ENCODE measurements at regions not wholly inside any gene's neighbourhood (a gene's known extent, or its start where the extent isn't known, plus 50 kb on each side); places are given as distances from the start of the nearest gene placed in this dataset.

DNA sequence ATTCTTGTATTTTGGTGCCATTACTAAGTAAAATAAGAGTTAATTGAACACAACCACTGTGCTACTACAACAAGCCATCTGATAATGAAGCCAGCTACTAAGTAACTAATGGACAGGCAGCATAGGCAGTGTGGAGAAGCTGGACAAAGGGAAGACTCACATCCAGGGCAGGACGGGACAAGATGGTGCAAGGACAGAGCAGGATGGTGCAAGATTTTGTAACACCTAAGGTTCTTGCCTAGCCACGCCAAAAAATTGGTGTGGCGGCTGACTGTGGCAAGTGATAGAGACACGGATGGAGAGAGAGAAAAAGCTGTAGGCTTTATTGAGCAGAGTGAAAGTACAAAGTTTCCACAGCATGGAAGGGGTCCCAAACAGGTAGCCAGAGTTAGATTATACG is 114.0 kb upstream of the VANGL1 start:
- no peaks in the 10 kb centered on the region for H3K4me1 ChIP-seq (ENCODE audit: low read length)
- no peaks in the 10 kb centered on the region for H3K36me3 ChIP-seq (replicated peaks; ENCODE audit: low read depth, low read length)
- no peaks in the 10 kb centered on the region for H3K9me3 ChIP-seq (ENCODE audit: insufficient read depth, low read length)
- TF ChIP-seq CTCF (IDR thresholded peaks at IDR 0.05; ENCODE audit: low read depth, low read length) (no peak), EZH2phosphoT487 (IDR thresholded peaks at IDR 0.05; ENCODE audit: low read depth) (no peak)
- H3K9ac ChIP-seq (ENCODE audit: low read length): no peak overlapping the region
- H3K79me2 ChIP-seq (ENCODE audit: low read length): no peaks in the 10 kb centered on the region
- no peak overlapping the region for H3K4me3 ChIP-seq (ENCODE audit: low read length)
- H4K20me1 ChIP-seq (ENCODE audit: insufficient read depth, low read length): no peaks in the 10 kb centered on the region
- H3K27me3 ChIP-seq (ENCODE audit: low read depth, low read length): no peaks in the 10 kb centered on the region
- no peak overlapping the region for H3K27ac ChIP-seq (ENCODE audit: low read length)
- no peak overlapping the region for H3K4me2 ChIP-seq (ENCODE audit: low read length)
- no peak overlapping the region for H2AFZ ChIP-seq (ENCODE audit: low read depth, low read length)

DNA sequence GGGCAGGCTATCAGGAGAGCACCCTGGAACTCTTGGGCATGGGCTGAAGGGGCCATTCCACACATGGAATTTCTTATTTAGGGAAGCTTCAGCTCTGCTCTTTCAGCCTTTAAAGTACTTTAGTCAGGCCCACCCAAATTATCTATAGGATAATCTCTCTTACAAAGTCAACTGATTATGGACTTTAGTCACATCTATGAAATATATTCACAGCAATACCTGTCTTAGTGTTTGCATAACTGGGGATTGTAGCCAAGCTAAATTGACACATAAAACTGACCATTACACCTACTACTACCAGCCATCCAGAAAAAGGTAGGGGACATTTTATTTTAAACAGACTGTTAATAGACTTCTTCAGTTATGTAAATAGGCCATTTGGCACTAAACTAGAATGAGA is 114.9 kb upstream of the VANGL1 start:
- no peaks in the 10 kb centered on the region for H3K27me3 ChIP-seq (ENCODE audit: low read depth, low read length)
- no peaks in the 10 kb centered on the region for H4K20me1 ChIP-seq (ENCODE audit: insufficient read depth, low read length)
- H3K27ac ChIP-seq (ENCODE audit: low read length): no peak overlapping the region
- H3K4me2 ChIP-seq (ENCODE audit: low read length): no peak overlapping the region
- H3K4me1 ChIP-seq (ENCODE audit: low read length): no peaks in the 10 kb centered on the region
- no peaks in the 10 kb centered on the region for H3K36me3 ChIP-seq (replicated peaks; ENCODE audit: low read depth, low read length)
- H3K9ac ChIP-seq (ENCODE audit: low read length): no peak overlapping the region
- no peaks in the 10 kb centered on the region for H3K9me3 ChIP-seq (ENCODE audit: insufficient read depth, low read length)
- no peak for TF ChIP-seq CTCF (IDR thresholded peaks at IDR 0.05; ENCODE audit: low read depth, low read length)
- no peak for TF ChIP-seq EZH2phosphoT487 (IDR thresholded peaks at IDR 0.05; ENCODE audit: low read depth)
- no peaks in the 10 kb centered on the region for H3K79me2 ChIP-seq (ENCODE audit: low read length)
- no peak overlapping the region for H2AFZ ChIP-seq (ENCODE audit: low read depth, low read length)
- no peak overlapping the region for H3K4me3 ChIP-seq (ENCODE audit: low read length)

DNA sequence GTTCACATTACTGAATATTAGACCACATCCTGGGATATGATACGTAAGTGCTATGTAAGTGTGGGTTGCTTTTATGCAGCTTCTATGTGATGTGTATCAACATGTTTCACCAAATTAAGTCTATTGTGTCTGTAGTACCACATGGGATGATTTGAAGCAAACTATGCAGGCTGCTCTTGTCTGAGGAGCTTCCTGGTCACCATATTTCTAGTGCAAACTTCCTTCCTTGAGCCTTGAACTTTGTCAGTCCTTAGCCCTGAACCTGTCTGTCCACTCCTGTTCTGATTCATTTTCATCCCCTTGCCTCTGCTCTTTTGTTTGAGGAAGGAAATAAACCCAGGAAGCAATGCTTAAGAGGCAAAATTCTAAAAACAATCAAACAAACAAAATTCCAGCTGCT is 117.5 kb upstream of the VANGL1 start:
- no peak overlapping the region for H3K4me2 ChIP-seq (ENCODE audit: low read length)
- H3K27ac ChIP-seq (ENCODE audit: low read length): no peak overlapping the region
- TF ChIP-seq EZH2phosphoT487 (IDR thresholded peaks at IDR 0.05; ENCODE audit: low read depth) (no peak), CTCF (IDR thresholded peaks at IDR 0.05; ENCODE audit: low read depth, low read length) (no peak)
- no peaks in the 10 kb centered on the region for H3K9me3 ChIP-seq (ENCODE audit: insufficient read depth, low read length)
- no peaks in the 10 kb centered on the region for H3K79me2 ChIP-seq (ENCODE audit: low read length)
- no peaks in the 10 kb centered on the region for H3K36me3 ChIP-seq (replicated peaks; ENCODE audit: low read depth, low read length)
- H4K20me1 ChIP-seq (ENCODE audit: insufficient read depth, low read length): no peaks in the 10 kb centered on the region
- no peak overlapping the region for H3K9ac ChIP-seq (ENCODE audit: low read length)
- no peaks in the 10 kb centered on the region for H3K27me3 ChIP-seq (ENCODE audit: low read depth, low read length)
- no peak overlapping the region for H3K4me3 ChIP-seq (ENCODE audit: low read length)
- H2AFZ ChIP-seq (ENCODE audit: low read depth, low read length): no peak overlapping the region
- H3K4me1 ChIP-seq (ENCODE audit: low read length): no peaks in the 10 kb centered on the region

GRCh38 chr1:115522386-115522785 is 119.4 kb upstream of the VANGL1 start:
- Histone ChIP-seq H3K27ac (ENCODE audit: low read length) (no peak overlapping the region), H3K4me2 (ENCODE audit: low read length) (no peak overlapping the region), H3K4me1 (ENCODE audit: low read length) (no peaks in the 10 kb centered on the region), H3K9ac (ENCODE audit: low read length) (no peak overlapping the region), H3K79me2 (ENCODE audit: low read length) (no peaks in the 10 kb centered on the region), H2AFZ (ENCODE audit: low read depth, low read length) (no peak overlapping the region), H3K4me3 (ENCODE audit: low read length) (no peak overlapping the region), H3K27me3 (ENCODE audit: low read depth, low read length) (no peaks in the 10 kb centered on the region), H3K36me3 (replicated peaks; ENCODE audit: low read depth, low read length) (no peaks in the 10 kb centered on the region), H4K20me1 (ENCODE audit: insufficient read depth, low read length) (no peaks in the 10 kb centered on the region), H3K9me3 (ENCODE audit: insufficient read depth, low read length) (no peaks in the 10 kb centered on the region)
- TF ChIP-seq CTCF (IDR thresholded peaks at IDR 0.05; ENCODE audit: low read depth, low read length): no peak
- TF ChIP-seq EZH2phosphoT487 (IDR thresholded peaks at IDR 0.05; ENCODE audit: low read depth): no peak
